GM23338 (cell line): ENCODE measurements at regions not wholly inside any gene's neighbourhood (a gene's known extent, or its start where the extent isn't known, plus 50 kb on each side); places are given as distances from the start of the nearest gene placed in this dataset.

ENCODE experiments used
- ATAC-seq: fragments of 200-7000 bp; cut with Tn5 transposase; 3 replicates; pipeline ENCODE4 v1.9.1; 2020
- DNase-seq: peaks from one replicate; pipeline ENCODE4 v3.0.0-alpha.2; 2015; ENCODE audit warnings: low spot score
- H2AFZ ChIP-seq: fragments of 200-600 bp; sonication (generic); 2 replicates; pipeline ENCODE4 v1.8.0; 2016; ENCODE audit warnings: antibody characterized with exemption, mild to moderate bottlenecking, moderate library complexity
- H3F3A ChIP-seq: fragments of 200-600 bp; sonication (generic); replicated peaks from 2 replicates; pipeline ENCODE4 v1.8.0; 2017; ENCODE audit warnings: antibody characterized with exemption, mixed run types, low read depth
- H3K27ac ChIP-seq: fragments of 200-600 bp; sonication (generic); 2 replicates; pipeline ENCODE4 v1.6.1; 2016; ENCODE audit warnings: low read depth
- H3K27me3 ChIP-seq: fragments of 200-600 bp; sonication (generic); 2 replicates; pipeline ENCODE4 v1.8.0; 2016; ENCODE audit warnings: mild to moderate bottlenecking, mixed run types, moderate library complexity; ENCODE audit not compliant: insufficient read depth
- H3K36me3 ChIP-seq: fragments of 200-600 bp; sonication (generic); 2 replicates; pipeline ENCODE4 v1.8.0; 2016; ENCODE audit warnings: mild to moderate bottlenecking; ENCODE audit not compliant: insufficient read depth
- H3K4me1 ChIP-seq: fragments of 200-600 bp; sonication (generic); 2 replicates; pipeline ENCODE4 v1.8.0; 2016; ENCODE audit warnings: mild to moderate bottlenecking, moderate library complexity; ENCODE audit not compliant: insufficient read depth
- H3K4me2 ChIP-seq: fragments of 200-600 bp; sonication (generic); 2 replicates; pipeline ENCODE4 v1.7.1; 2017; ENCODE audit warnings: mixed run types
- H3K4me3 ChIP-seq: fragments of 200-600 bp; sonication (generic); 2 replicates; pipeline ENCODE4 v1.6.1; 2016; ENCODE audit warnings: mixed run types
- H3K79me2 ChIP-seq: fragments of 200-600 bp; sonication (generic); replicated peaks from 2 replicates; pipeline ENCODE4 v1.8.0; 2017; ENCODE audit warnings: mild to moderate bottlenecking; ENCODE audit not compliant: insufficient read depth
- H3K9me2 ChIP-seq: fragments of 200-600 bp; sonication (generic); 2 replicates; pipeline ENCODE4 v1.8.0; 2017; ENCODE audit not compliant: insufficient read depth
- H4K20me1 ChIP-seq: fragments of 200-600 bp; sonication (generic); replicated peaks from 2 replicates; pipeline ENCODE4 v1.8.0; 2017; ENCODE audit warnings: mild to moderate bottlenecking; ENCODE audit not compliant: insufficient read depth
- H3K27ac Mint-ChIP-seq: 2 replicates; pipeline ENCODE4 v1.8.0; 2020; ENCODE audit warnings: inconsistent platforms, mild to moderate bottlenecking, moderate library complexity, mixed read lengths
- H3K27me3 Mint-ChIP-seq: 3 replicates; pipeline ENCODE4 v1.8.0; 2022; ENCODE audit warnings: low read depth, mild to moderate bottlenecking, moderate library complexity, mixed read lengths, inconsistent platforms; ENCODE audit not compliant: insufficient read depth, poor library complexity
- H3K36me3 Mint-ChIP-seq: 3 replicates; pipeline ENCODE4 v1.8.0; 2021; ENCODE audit warnings: low read depth, mild to moderate bottlenecking, inconsistent platforms, moderate library complexity, mixed read lengths
- H3K4me1 Mint-ChIP-seq: 3 replicates; pipeline ENCODE4 v1.8.0; 2020; ENCODE audit warnings: mild to moderate bottlenecking, inconsistent platforms, mixed read lengths
- H3K4me3 Mint-ChIP-seq: 3 replicates; pipeline ENCODE4 v1.8.0; 2021; ENCODE audit warnings: moderate library complexity, mild to moderate bottlenecking, inconsistent platforms, mixed read lengths
- H3K9me3 Mint-ChIP-seq: 3 replicates; pipeline ENCODE4 v1.8.0; 2020; ENCODE audit warnings: moderate library complexity, mild to moderate bottlenecking, inconsistent platforms, mixed read lengths
- CREB1 ChIP-seq: fragments of 250-450 bp; sonication (Bioruptor Pico); IDR thresholded peaks from 2 replicates; pipeline ENCODE4 v1.5.0; 2020; ENCODE audit warnings: low read depth, mild to moderate bottlenecking, moderate library complexity
- CTCF ChIP-seq, 2 experiments: fragments of 200-600 bp in 1 of 2; sonication (generic) in 1 of 2; conservative IDR thresholded peaks; 2 replicates each; pipeline versions ENCODE4 v1.5.1 to v1.6.1; 2016 to 2017; ENCODE audit warnings: antibody characterized with exemption in 2 of 2, low read depth in 2 of 2, mild to moderate bottlenecking in 2 of 2, moderate library complexity in 1 of 2
- ETS1 ChIP-seq: IDR thresholded peaks from 2 replicates; pipeline ENCODE4 v1.6.1; 2016; ENCODE audit warnings: antibody characterized with exemption
- EZH2 ChIP-seq: fragments of 200-600 bp; sonication (generic); IDR thresholded peaks from one replicate; pipeline ENCODE4 v1.8.0; 2017; ENCODE audit warnings: antibody characterized with exemption, mild to moderate bottlenecking, low read depth; ENCODE audit not compliant: unreplicated experiment
- EZH2phosphoT487 ChIP-seq: fragments of 200-600 bp; sonication (generic); IDR thresholded peaks from one replicate; pipeline ENCODE4 v1.8.1; 2018; ENCODE audit warnings: antibody characterized with exemption; ENCODE audit not compliant: unreplicated experiment
- JUNB ChIP-seq: IDR thresholded peaks from one replicate; pipeline ENCODE4 v1.6.1; 2016; ENCODE audit warnings: antibody characterized with exemption; ENCODE audit not compliant: unreplicated experiment
- NANOG ChIP-seq: IDR thresholded peaks from 2 replicates; pipeline ENCODE4 v1.6.1; 2016; ENCODE audit warnings: antibody characterized with exemption, borderline replicate concordance
- POLR2AphosphoS5 ChIP-seq: IDR thresholded peaks from 2 replicates; pipeline ENCODE4 v1.6.1; 2016; ENCODE audit warnings: antibody characterized with exemption, low read depth
- REST ChIP-seq: IDR thresholded peaks from one replicate; pipeline ENCODE4 v1.6.1; 2018; ENCODE audit warnings: antibody characterized with exemption; ENCODE audit not compliant: unreplicated experiment
- STAT1 ChIP-seq: IDR thresholded peaks from one replicate; pipeline ENCODE4 v1.6.1; 2016; ENCODE audit warnings: antibody characterized with exemption; ENCODE audit not compliant: unreplicated experiment
- ZNF114 ChIP-seq: fragments of 250-450 bp; sonication (Bioruptor Pico); IDR thresholded peaks from 2 replicates; pipeline ENCODE4 v1.5.0; 2020; ENCODE audit warnings: mild to moderate bottlenecking, moderate library complexity
- ZNF331 ChIP-seq: fragments of 250-450 bp; sonication (Bioruptor Pico); IDR thresholded peaks from 2 replicates; pipeline ENCODE4 v1.5.0; 2020; ENCODE audit warnings: low read depth, mild to moderate bottlenecking, moderate library complexity
- ZNF462 ChIP-seq: fragments of 250-450 bp; sonication (Bioruptor Pico); IDR thresholded peaks from 2 replicates; pipeline ENCODE4 v1.5.0; 2020; ENCODE audit warnings: mild to moderate bottlenecking, moderate library complexity

GRCh38 chr2:76307495-76307894 lies 596.8 kb upstream of the GCFC2 start:
- H3K9me3 Mint-ChIP-seq: peaks cover 3% of the 10 kb centered on the region
- peaks cover 4% of the 10 kb centered on the region; the same call in 2 of the 3 replicates for H3K4me1 Mint-ChIP-seq
- Histone ChIP-seq H3K4me3 (no peak overlapping the region), H3K9me2 (no peaks in the 10 kb centered on the region; the same call in 1 of the 2 replicates), H3K36me3 (no peaks in the 10 kb centered on the region), H3F3A (no peaks in the 10 kb centered on the region), H3K4me2 (no peak overlapping the region), H2AFZ (no peak overlapping the region), H3K79me2 (no peaks in the 10 kb centered on the region), H3K27me3 (no peaks in the 10 kb centered on the region), H4K20me1 (no peaks in the 10 kb centered on the region), H3K27ac (no peak overlapping the region), H3K4me1 (peaks cover 4% of the 10 kb centered on the region; the same call in 1 of the 2 replicates)
- no peaks in the 10 kb centered on the region for H3K36me3 Mint-ChIP-seq
- H3K4me3 Mint-ChIP-seq: no peak overlapping the region
- no peak for TF ChIP-seq STAT1
- no peak for TF ChIP-seq ETS1
- TF ChIP-seq REST: no peak
- no peak for TF ChIP-seq CTCF (conservative IDR thresholded peaks at IDR 0.05; ENCODE audit: low read depth in 2 of 2)
- TF ChIP-seq ZNF462 (CRISPR knock-in tag): no peak
- TF ChIP-seq CREB1 (CRISPR knock-in tag): no peak
- no peak for TF ChIP-seq NANOG
- TF ChIP-seq EZH2phosphoT487: no peak
- TF ChIP-seq POLR2AphosphoS5: no peak
- no peak for TF ChIP-seq EZH2
- no peak for TF ChIP-seq ZNF331
- no peak for TF ChIP-seq ZNF114 (CRISPR knock-in tag)
- no peak for TF ChIP-seq JUNB
- H3K27me3 Mint-ChIP-seq: no peaks in the 10 kb centered on the region
- DNase-seq (no peak), ATAC-seq (no peak)
- H3K27ac Mint-ChIP-seq: no peak overlapping the region
